HL-60 (cell line): ENCODE measurements at regions not wholly inside any gene's neighbourhood (a gene's known extent, or its start where the extent isn't known, plus 50 kb on each side); places are given as distances from the start of the nearest gene placed in this dataset.

Source experiments
- DNase-seq, 2 experiments: peaks; one replicate each; pipeline ENCODE4 v3.0.0-alpha.2; 2010 to 2020; ENCODE audit warnings: low read depth in 1 of 2, low spot score in 1 of 2
- H3K27ac ChIP-seq: fragments of 250-450 bp; sonication (Bioruptor Pico); replicated peaks from 2 replicates; pipeline ENCODE4 v1.5.1; 2020; ENCODE audit warnings: mild to moderate bottlenecking, moderate library complexity
- H3K27me3 ChIP-seq: fragments of 250-450 bp; sonication (Bioruptor Pico); 2 replicates; pipeline ENCODE4 v1.5.1; 2021; ENCODE audit warnings: mild to moderate bottlenecking, moderate library complexity; ENCODE audit not compliant: insufficient read depth, poor library complexity, severe bottlenecking
- H3K4me3 ChIP-seq: replicated peaks from 2 replicates; pipeline ENCODE4 v1.5.1; 2011; ENCODE audit warnings: mild to moderate bottlenecking, control low read depth, low read length; ENCODE audit not compliant: insufficient read depth
- CTCF ChIP-seq: IDR thresholded peaks from one replicate; pipeline ENCODE4 v1.5.1; 2011; ENCODE audit warnings: low read length, control low read depth, inconsistent platforms; ENCODE audit not compliant: insufficient read depth
- GABPA ChIP-seq: IDR thresholded peaks from 2 replicates; pipeline ENCODE4 v1.6.1; 2012; ENCODE audit warnings: low read depth
- POLR2AphosphoS5 ChIP-seq: IDR thresholded peaks from 2 replicates; pipeline ENCODE4 v1.6.1; 2012; ENCODE audit warnings: low read depth
- REST ChIP-seq: IDR thresholded peaks from 2 replicates; pipeline ENCODE4 v1.6.1; 2012; ENCODE audit warnings: low read depth; ENCODE audit not compliant: insufficient replicate concordance
- SPI1 ChIP-seq: IDR thresholded peaks from 2 replicates; pipeline ENCODE4 v1.6.1; 2012; ENCODE audit warnings: low read depth, mild to moderate bottlenecking, borderline replicate concordance

GRCh38 chr12:115013236-115013981 is 329.4 kb upstream of the TBX3 start:
- no peak overlapping the region for H3K27ac ChIP-seq
- TF ChIP-seq GABPA (no peak), SPI1 (no peak), CTCF (no peak), REST (no peak), POLR2AphosphoS5 (no peak)
- no peak overlapping the region for H3K4me3 ChIP-seq
- DNase-seq: no peak
- H3K27me3 ChIP-seq: no peaks in the 10 kb centered on the region

- Histone ChIP-seq H3K27me3 (no peaks in the 10 kb centered on the region), H3K27ac (no peak overlapping the region), H3K4me3 (no peak overlapping the region)
- TF ChIP-seq SPI1 (no peak), GABPA (no peak), REST (no peak), POLR2AphosphoS5 (no peak), CTCF (no peak)
- no peak for DNase-seq
Observed at GRCh38 chr12:115012861-115013235, 328.9 kb upstream of the TBX3 start.

GRCh38 chr12:115011703-115012102 is 327.7 kb upstream of the TBX3 start:
- no peak overlapping the region for H3K4me3 ChIP-seq
- H3K27me3 ChIP-seq: no peaks in the 10 kb centered on the region
- no peak overlapping the region for H3K27ac ChIP-seq
- no peak for DNase-seq
- TF ChIP-seq SPI1 (no peak), GABPA (no peak), POLR2AphosphoS5 (no peak), CTCF (no peak), REST (no peak)
